Upper lobe of right lung (tissue), 1 donor: ENCODE measurements at regions not wholly inside any gene's neighbourhood (a gene's known extent, or its start where the extent isn't known, plus 50 kb on each side); places are given as distances from the start of the nearest gene placed in this dataset.
"Not testable (repeated sequence)": the region's sequence is repeated elsewhere in the genome, so short reads cannot be mapped to it uniquely, and the experiment has no call there.

Source experiments
- ATAC-seq: fragments of 200-7000 bp; cut with Tn5 transposase; one replicate; pipeline ENCODE4 v1.9.1; 2020; ENCODE audit warnings: mild to moderate bottlenecking, moderate library complexity
- DNase-seq: peaks from one replicate; pipeline ENCODE4 v3.0.0-alpha.2; 2020
- H3K27ac ChIP-seq: fragments of 200-600 bp; one replicate; pipeline ENCODE4 v1.8.0; 2022
- H3K27me3 ChIP-seq: fragments of 200-600 bp; one replicate; pipeline ENCODE4 v1.8.0; 2022; ENCODE audit warnings: mild to moderate bottlenecking
- H3K36me3 ChIP-seq: fragments of 200-600 bp; one replicate; pipeline ENCODE4 v1.8.0; 2022
- H3K4me1 ChIP-seq: fragments of 200-600 bp; one replicate; pipeline ENCODE4 v1.8.0; 2022
- H3K4me3 ChIP-seq: fragments of 200-600 bp; one replicate; pipeline ENCODE4 v1.8.0; 2022; ENCODE audit warnings: mild to moderate bottlenecking
- H3K9me3 ChIP-seq: fragments of 200-600 bp; one replicate; pipeline ENCODE4 v1.8.0; 2022
- intact Hi-C: fragments of 100-400 bp; cut with DNase I; formaldehyde crosslinking; loops from one replicate; pipeline ENCODE4 v1.11.0; 2022
- TF ChIP-seq, protein P1 (sequence below): fragments of 200-600 bp; IDR thresholded peaks from one replicate; pipeline ENCODE4 v1.8.0; 2022; ENCODE audit warnings: antibody characterized with exemption
- donor health status: DM: no; HTN: yes; CAD: no; lungs with severe emphysema.

DNA sequence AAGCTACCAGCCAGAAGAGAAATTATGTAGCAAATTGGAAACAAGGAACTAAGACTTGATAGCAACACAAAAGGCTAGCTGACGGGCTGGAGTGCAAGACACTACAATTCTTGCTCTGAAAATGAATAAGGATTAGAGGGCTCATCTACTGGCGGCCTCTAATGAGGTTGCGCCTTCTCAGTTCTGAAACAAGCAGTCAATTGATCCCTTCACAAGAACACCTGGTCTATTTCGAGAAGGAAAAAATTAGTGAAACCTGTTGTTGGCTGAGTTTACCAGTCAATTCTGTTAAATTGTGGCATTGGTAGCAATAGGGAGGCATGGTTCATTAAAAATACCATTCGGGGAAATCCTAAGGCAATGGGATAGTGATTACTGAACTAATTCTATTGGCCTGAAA lies 74.8 kb upstream of the JARID2 start:
- H3K27ac ChIP-seq = no peak overlapping the region
- no peaks in the 10 kb centered on the region for H3K27me3 ChIP-seq
- intact Hi-C loops = no loop called here
- no peaks in the 10 kb centered on the region for H3K9me3 ChIP-seq
- H3K4me3 ChIP-seq = no peak overlapping the region
- ATAC-seq (no peak), DNase-seq (no peak)
- no peaks in the 10 kb centered on the region for H3K4me1 ChIP-seq
- H3K36me3 ChIP-seq = no peaks in the 10 kb centered on the region
- TF ChIP-seq, protein P1, sequence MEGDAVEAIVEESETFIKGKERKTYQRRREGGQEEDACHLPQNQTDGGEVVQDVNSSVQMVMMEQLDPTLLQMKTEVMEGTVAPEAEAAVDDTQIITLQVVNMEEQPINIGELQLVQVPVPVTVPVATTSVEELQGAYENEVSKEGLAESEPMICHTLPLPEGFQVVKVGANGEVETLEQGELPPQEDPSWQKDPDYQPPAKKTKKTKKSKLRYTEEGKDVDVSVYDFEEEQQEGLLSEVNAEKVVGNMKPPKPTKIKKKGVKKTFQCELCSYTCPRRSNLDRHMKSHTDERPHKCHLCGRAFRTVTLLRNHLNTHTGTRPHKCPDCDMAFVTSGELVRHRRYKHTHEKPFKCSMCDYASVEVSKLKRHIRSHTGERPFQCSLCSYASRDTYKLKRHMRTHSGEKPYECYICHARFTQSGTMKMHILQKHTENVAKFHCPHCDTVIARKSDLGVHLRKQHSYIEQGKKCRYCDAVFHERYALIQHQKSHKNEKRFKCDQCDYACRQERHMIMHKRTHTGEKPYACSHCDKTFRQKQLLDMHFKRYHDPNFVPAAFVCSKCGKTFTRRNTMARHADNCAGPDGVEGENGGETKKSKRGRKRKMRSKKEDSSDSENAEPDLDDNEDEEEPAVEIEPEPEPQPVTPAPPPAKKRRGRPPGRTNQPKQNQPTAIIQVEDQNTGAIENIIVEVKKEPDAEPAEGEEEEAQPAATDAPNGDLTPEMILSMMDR = no peak

DNA sequence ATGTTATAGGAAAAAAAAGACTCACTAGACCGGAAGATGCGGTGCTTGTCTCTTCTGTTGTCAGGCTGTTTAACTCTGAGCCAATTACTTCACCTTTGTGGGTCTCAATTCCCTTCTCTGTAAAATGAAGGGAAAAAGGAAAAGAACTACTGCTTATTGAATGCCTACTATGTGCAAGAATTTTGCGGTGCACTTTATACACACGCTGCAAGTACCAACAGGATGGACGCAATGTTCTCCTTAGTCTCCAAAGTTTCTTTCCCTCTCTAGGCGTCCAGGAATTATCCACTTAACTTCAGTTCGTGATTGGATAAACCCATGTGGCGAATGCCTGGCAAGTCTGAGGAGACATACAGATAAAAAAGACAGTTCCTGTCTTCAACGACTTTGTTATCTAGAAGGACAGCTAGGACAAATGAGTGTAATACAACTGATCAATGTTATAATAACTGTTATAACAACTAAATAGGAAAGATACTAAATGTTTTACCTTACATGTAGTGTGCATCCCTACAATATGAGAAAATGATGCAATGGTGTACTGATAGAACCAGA lies 69.0 kb upstream of the JARID2 start:
- Histone ChIP-seq H3K4me3 (no peak overlapping the region), H3K9me3 (no peaks in the 10 kb centered on the region), H3K4me1 (no peaks in the 10 kb centered on the region), H3K27ac (no peak overlapping the region), H3K36me3 (no peaks in the 10 kb centered on the region), H3K27me3 (no peaks in the 10 kb centered on the region)
- TF ChIP-seq, protein P1 = no peak
- DNase-seq = no peak
- no peak for ATAC-seq
- intact Hi-C loops = no loop called here

DNA sequence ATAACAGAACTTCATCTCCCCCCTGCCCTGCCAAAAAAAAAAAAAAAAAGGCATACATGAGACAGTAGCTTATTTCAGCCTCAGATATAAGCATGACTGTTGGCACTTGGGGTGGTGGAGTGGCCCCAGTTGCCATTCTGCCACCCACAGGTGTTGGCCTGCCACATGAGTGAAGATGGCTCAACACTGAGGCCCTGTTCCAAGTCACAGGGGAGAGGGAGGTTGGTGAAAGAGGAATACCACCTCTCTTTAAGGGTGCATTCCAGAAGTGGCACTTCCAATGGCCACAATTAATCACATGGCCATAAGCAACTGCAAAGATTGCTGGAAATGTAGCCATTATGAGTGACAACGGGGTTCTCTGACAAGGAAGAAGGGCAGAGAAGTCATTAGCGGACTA lies 61.9 kb upstream of the JARID2 start:
- H3K27ac ChIP-seq = no peak overlapping the region
- ATAC-seq (no peak), DNase-seq (no peak)
- no peak overlapping the region for H3K4me3 ChIP-seq
- no peaks in the 10 kb centered on the region for H3K36me3 ChIP-seq
- no peaks in the 10 kb centered on the region for H3K27me3 ChIP-seq
- H3K4me1 ChIP-seq = no peaks in the 10 kb centered on the region
- intact Hi-C loops = no loop called here
- TF ChIP-seq, protein P1 = no peak
- H3K9me3 ChIP-seq = no peaks in the 10 kb centered on the region

DNA sequence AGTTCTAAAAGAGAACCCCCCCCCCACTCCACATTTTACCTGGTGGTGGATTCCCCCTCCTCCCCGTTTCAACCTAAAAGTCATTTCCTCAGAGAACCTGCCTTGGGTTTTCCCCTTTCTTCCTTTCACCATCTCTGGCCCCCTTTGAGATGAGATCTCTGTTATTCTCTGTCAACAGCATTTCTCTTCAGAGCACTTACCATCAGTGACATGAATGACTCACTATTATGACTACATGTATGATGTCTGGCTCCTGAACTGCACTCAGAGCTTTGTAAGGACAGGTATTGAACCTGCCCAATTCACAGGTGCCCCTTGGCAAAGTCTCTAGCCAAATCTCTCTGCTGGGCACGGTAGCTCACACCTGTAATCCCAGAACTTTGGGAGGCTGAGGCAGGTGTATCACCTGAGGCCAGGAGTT lies 61.4 kb upstream of the JARID2 start:
- no peaks in the 10 kb centered on the region for H3K36me3 ChIP-seq
- no peaks in the 10 kb centered on the region for H3K9me3 ChIP-seq
- DNase-seq (no peak), ATAC-seq (no peak)
- intact Hi-C loops = no loop called here
- TF ChIP-seq, protein P1 = no peak
- no peaks in the 10 kb centered on the region for H3K27me3 ChIP-seq
- no peak overlapping the region for H3K27ac ChIP-seq
- no peaks in the 10 kb centered on the region for H3K4me1 ChIP-seq
- no peak overlapping the region for H3K4me3 ChIP-seq

DNA sequence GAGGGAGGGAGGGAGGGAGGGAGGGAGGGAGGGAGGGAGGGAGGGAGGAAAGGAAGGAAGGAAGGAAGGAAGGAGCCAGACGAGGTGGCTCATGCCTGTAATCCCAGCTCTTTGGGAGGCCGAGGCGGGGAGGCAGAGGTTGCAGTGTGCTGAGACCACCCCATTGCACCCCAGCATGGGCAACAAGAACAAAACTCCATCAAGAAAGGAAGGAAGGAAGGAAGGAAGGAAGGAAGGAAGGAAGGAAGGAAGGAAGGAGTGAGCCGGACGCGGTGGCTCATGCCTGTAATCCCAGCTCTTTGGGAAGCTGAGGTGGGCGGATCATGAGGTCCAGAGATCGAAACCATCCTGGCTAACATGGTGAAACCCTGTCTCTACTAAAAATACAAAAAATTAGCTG lies 60.8 kb upstream of the JARID2 start:
- not testable (repeated sequence) for DNase-seq

DNA sequence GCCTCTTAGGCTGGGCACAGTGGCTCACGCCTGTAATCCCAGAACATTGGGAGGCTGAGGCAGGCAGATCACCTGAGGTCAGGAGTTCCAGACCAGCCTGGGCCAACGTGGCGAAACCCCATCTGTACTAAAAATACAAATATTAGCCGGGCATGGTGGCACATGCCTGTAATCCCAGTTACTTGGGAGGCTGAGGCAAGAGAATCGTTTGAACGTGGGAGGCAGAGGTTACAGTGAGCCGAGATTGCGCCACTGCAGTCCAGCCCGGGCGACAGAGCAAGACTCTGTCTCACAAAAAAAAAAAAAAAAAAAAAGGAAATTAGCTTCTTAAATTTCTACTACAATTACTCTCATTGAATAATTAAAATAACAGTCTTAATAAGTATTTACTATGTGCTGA lies 52.4 kb upstream of the JARID2 start:
- intact Hi-C loops, H3K27ac ChIP-seq: not testable (repeated sequence)
- DNase-seq = peak; percentile 84

More for the DNA sequence above, 60.8 kb upstream of the JARID2 start:
- ATAC-seq, H3K36me3 ChIP-seq, intact Hi-C loops, H3K9me3 ChIP-seq, H3K27ac ChIP-seq, H3K27me3 ChIP-seq, H3K4me1 ChIP-seq, H3K4me3 ChIP-seq: not testable (repeated sequence)

DNA sequence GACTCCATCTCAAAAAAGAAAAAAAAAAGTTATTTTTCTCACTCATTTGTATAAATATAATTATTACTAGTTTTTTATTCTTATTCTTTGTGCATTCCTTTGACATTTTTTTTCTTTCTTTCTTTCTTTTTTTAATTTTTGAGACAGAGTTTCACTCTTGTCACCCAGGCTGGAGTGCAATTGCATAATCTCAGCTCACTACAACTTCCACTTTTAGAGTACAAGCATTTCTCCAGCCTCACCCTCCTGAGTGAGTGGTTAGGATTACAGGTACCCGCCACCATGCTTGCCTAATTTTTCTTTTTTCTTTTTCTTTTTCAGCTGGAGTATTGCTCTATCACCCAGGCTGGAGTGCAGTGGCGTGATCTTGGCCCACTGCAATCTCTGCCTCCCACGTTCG lies 51.4 kb upstream of the JARID2 start:
- no peak overlapping the region for H3K27ac ChIP-seq
- intact Hi-C loops = no loop called here
- no peak overlapping the region for H3K4me3 ChIP-seq
- no peaks in the 10 kb centered on the region for H3K9me3 ChIP-seq
- H3K4me1 ChIP-seq = no peaks in the 10 kb centered on the region
- TF ChIP-seq, protein P1 = no peak
- no peaks in the 10 kb centered on the region for H3K27me3 ChIP-seq
- DNase-seq (no peak), ATAC-seq (peak; percentile 79)
- no peaks in the 10 kb centered on the region for H3K36me3 ChIP-seq

More for the DNA sequence above, 52.4 kb upstream of the JARID2 start:
- not testable (repeated sequence) for H3K27me3 ChIP-seq, H3K36me3 ChIP-seq, H3K4me3 ChIP-seq, H3K9me3 ChIP-seq, H3K4me1 ChIP-seq
- ATAC-seq = peak; percentile 39
